OCI-LY3 (cell line): ENCODE measurements at regions not wholly inside any gene's neighbourhood (a gene's known extent, or its start where the extent isn't known, plus 50 kb on each side); places are given as distances from the start of the nearest gene placed in this dataset.

ENCODE experiments used
- H2AFZ ChIP-seq: fragments of 200-600, 300-600 bp; shearing (Covaris generic); 2 replicates; pipeline ENCODE4 v1.6.0; 2014; ENCODE audit warnings: antibody characterized with exemption, low read depth, low read length
- H3K27ac ChIP-seq: fragments of 200-600, 300-600 bp; sonication (generic); 2 replicates; pipeline ENCODE4 v1.5.1; 2014; ENCODE audit warnings: mild to moderate bottlenecking, low read length, moderate library complexity, mixed read lengths
- H3K27me3 ChIP-seq: fragments of 200-600, 300-600 bp; sonication (generic); 2 replicates; pipeline ENCODE4 v1.6.1; 2014; ENCODE audit warnings: low read depth, low read length, mixed read lengths
- H3K36me3 ChIP-seq: fragments of 200-600, 300-600 bp; sonication (generic); replicated peaks from 2 replicates; pipeline ENCODE3; 2014; ENCODE audit warnings: low read depth, low read length, mixed read lengths
- H3K4me1 ChIP-seq: fragments of 300-600, 200-600 bp; sonication (generic); 2 replicates; pipeline ENCODE4 v1.6.1; 2014; ENCODE audit warnings: low read length, mixed read lengths
- H3K4me2 ChIP-seq: fragments of 200-600, 300-600 bp; sonication (generic); 2 replicates; pipeline ENCODE4 v1.6.1; 2014; ENCODE audit warnings: low read length, mixed read lengths
- H3K4me3 ChIP-seq: fragments of 300-600, 200-600 bp; sonication (generic); 2 replicates; pipeline ENCODE4 v1.5.1; 2014; ENCODE audit warnings: antibody characterized with exemption, mild to moderate bottlenecking, low read length, moderate library complexity
- H3K79me2 ChIP-seq: fragments of 300-600, 200-600 bp; shearing (Covaris generic); 2 replicates; pipeline ENCODE4 v1.6.1; 2014; ENCODE audit warnings: mild to moderate bottlenecking, low read length, mixed read lengths
- H3K9ac ChIP-seq: fragments of 300-600, 200-600 bp; shearing (Covaris generic); 2 replicates; pipeline ENCODE4 v1.6.0; 2014; ENCODE audit warnings: mild to moderate bottlenecking, low read length, moderate library complexity
- H3K9me3 ChIP-seq: fragments of 200-600, 300-600 bp; shearing (Covaris generic); 2 replicates; pipeline ENCODE4 v1.6.1; 2014; ENCODE audit warnings: low read length, mixed read lengths; ENCODE audit not compliant: insufficient read depth
- H4K20me1 ChIP-seq: fragments of 200-600, 300-600 bp; sonication (generic); 2 replicates; pipeline ENCODE4 v1.6.1; 2016; ENCODE audit warnings: low read length, mixed read lengths; ENCODE audit not compliant: insufficient read depth
- EZH2phosphoT487 ChIP-seq: fragments of 200-600 bp; shearing (Covaris generic); IDR thresholded peaks from 2 replicates; pipeline ENCODE4 v1.6.1; 2018; ENCODE audit warnings: antibody characterized with exemption, mixed run types, low read depth
- TF ChIP-seq, protein P1 (sequence below): fragments of 200-600, 300-600 bp; sonication (generic); IDR thresholded peaks from 2 replicates; pipeline ENCODE4 v1.5.1; 2014; ENCODE audit warnings: antibody characterized with exemption, low read length, low read depth

- no peaks in the 10 kb centered on the region for H3K4me1 ChIP-seq
These were observed 181.3 kb downstream of the IRF8 start for GRCh38 chr16:86080131-86080875.

GRCh38 chr16:86080982-86081381 is 182.0 kb downstream of the IRF8 start:
- Histone ChIP-seq H3K9me3 (no peaks in the 10 kb centered on the region), H3K36me3 (no peaks in the 10 kb centered on the region), H3K4me3 (no peak overlapping the region), H4K20me1 (no peaks in the 10 kb centered on the region), H3K4me1 (no peaks in the 10 kb centered on the region), H3K79me2 (no peaks in the 10 kb centered on the region), H3K4me2 (no peak overlapping the region), H3K27ac (no peak overlapping the region), H2AFZ (no peak overlapping the region), H3K9ac (no peak overlapping the region), H3K27me3 (peaks cover 42% of the 10 kb centered on the region)
- TF ChIP-seq, protein P1, sequence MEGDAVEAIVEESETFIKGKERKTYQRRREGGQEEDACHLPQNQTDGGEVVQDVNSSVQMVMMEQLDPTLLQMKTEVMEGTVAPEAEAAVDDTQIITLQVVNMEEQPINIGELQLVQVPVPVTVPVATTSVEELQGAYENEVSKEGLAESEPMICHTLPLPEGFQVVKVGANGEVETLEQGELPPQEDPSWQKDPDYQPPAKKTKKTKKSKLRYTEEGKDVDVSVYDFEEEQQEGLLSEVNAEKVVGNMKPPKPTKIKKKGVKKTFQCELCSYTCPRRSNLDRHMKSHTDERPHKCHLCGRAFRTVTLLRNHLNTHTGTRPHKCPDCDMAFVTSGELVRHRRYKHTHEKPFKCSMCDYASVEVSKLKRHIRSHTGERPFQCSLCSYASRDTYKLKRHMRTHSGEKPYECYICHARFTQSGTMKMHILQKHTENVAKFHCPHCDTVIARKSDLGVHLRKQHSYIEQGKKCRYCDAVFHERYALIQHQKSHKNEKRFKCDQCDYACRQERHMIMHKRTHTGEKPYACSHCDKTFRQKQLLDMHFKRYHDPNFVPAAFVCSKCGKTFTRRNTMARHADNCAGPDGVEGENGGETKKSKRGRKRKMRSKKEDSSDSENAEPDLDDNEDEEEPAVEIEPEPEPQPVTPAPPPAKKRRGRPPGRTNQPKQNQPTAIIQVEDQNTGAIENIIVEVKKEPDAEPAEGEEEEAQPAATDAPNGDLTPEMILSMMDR = no peak
- TF ChIP-seq EZH2phosphoT487 = no peak

More at GRCh38 chr16:86080131-86080875, 181.3 kb downstream of the IRF8 start:
- Histone ChIP-seq H3K27ac (no peak overlapping the region), H3K79me2 (no peaks in the 10 kb centered on the region), H3K9ac (no peak overlapping the region), H3K9me3 (no peaks in the 10 kb centered on the region), H3K4me2 (no peak overlapping the region), H3K27me3 (peaks cover 48% of the 10 kb centered on the region), H4K20me1 (no peaks in the 10 kb centered on the region), H3K4me3 (no peak overlapping the region), H2AFZ (no peak overlapping the region), H3K36me3 (no peaks in the 10 kb centered on the region)
- TF ChIP-seq, protein P1 = no peak
- no peak for TF ChIP-seq EZH2phosphoT487

DNA sequence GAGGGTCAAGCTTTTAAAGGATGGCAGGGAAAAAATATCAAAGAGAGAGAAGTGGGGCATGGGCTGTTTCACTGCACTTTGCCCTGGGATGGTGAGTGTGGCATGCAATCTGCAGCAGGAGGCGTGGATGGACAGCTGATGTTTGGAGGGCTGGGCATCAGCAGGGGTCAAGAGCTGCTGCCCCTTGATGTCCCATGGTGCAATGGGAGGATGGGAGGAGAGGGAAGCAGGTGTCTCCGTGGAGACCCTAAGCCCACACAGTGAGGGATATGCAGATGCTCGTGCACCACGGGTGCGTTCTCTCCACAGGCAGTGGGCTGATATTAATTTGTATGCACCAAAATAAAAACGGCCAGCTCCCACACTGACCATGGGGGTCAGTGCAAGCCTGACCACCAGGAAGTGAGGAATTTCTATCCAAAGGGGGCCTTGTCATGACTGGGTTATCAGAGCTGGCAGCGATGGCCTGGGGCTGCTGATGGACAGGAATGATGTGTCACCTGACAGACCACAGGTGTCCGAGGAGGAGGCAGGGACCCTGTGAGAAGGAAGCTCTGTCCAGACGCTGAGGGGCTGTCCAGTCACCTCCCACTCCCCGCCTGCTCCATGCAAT is 183.6 kb downstream of the IRF8 start:
- no peaks in the 10 kb centered on the region for H4K20me1 ChIP-seq
- H3K9me3 ChIP-seq = no peaks in the 10 kb centered on the region
- H3K36me3 ChIP-seq = no peaks in the 10 kb centered on the region
- H3K27ac ChIP-seq = no peak overlapping the region
- H3K79me2 ChIP-seq = no peaks in the 10 kb centered on the region
- TF ChIP-seq, protein P1 = no peak
- TF ChIP-seq EZH2phosphoT487 = no peak
- no peak overlapping the region for H2AFZ ChIP-seq
- H3K4me2 ChIP-seq = no peak overlapping the region
- H3K4me3 ChIP-seq = no peak overlapping the region
- no peaks in the 10 kb centered on the region for H3K4me1 ChIP-seq
- H3K9ac ChIP-seq = no peak overlapping the region
- H3K27me3 ChIP-seq = peaks cover 37% of the 10 kb centered on the region

DNA sequence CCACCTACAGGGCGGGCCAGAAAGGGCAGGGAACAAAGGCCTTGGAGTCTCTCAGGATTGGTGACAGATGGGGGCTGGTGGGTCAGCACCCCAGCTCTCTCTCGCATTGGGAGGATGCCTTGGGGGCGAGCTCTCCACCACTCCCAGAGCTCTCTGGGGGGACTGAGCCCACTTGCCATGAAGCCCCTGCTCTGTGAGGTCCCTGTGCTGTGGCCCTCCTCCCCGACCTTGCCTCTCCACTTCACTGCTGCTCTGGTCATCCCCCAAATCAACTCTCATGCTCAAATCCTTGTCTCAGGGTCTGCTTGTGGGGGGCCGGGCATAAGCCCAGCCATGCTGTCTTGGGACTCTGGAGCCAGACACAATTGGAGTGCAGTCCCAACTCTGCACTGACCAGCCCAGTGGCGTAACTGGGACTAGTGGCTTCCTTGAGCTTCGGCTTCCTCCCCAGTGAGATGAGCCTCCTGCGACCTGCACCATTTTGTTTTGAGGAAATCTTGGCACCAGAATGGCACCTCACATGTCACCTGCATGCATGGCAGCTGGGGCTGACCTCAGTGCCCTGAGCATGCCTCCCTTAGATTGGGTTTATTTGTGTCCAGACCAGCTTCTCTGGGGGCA is 184.5 kb downstream of the IRF8 start:
- H3K9me3 ChIP-seq = no peaks in the 10 kb centered on the region
- no peak overlapping the region for H3K9ac ChIP-seq
- no peak overlapping the region for H3K4me2 ChIP-seq
- no peak overlapping the region for H3K27ac ChIP-seq
- no peaks in the 10 kb centered on the region for H3K79me2 ChIP-seq
- H3K36me3 ChIP-seq = no peaks in the 10 kb centered on the region
- no peak for TF ChIP-seq EZH2phosphoT487
- TF ChIP-seq, protein P1 = no peak
- H3K4me3 ChIP-seq = no peak overlapping the region
- no peak overlapping the region for H2AFZ ChIP-seq
- H3K27me3 ChIP-seq = peaks cover 30% of the 10 kb centered on the region
- no peaks in the 10 kb centered on the region for H3K4me1 ChIP-seq
- H4K20me1 ChIP-seq = no peaks in the 10 kb centered on the region
